ENCODE measurements at regions not wholly inside any gene's neighbourhood (a gene's known extent, or its start where the extent isn't known, plus 50 kb on each side); places are given as distances from the start of the nearest gene placed in this dataset.

- TF ChIP-seq, protein P1, sequence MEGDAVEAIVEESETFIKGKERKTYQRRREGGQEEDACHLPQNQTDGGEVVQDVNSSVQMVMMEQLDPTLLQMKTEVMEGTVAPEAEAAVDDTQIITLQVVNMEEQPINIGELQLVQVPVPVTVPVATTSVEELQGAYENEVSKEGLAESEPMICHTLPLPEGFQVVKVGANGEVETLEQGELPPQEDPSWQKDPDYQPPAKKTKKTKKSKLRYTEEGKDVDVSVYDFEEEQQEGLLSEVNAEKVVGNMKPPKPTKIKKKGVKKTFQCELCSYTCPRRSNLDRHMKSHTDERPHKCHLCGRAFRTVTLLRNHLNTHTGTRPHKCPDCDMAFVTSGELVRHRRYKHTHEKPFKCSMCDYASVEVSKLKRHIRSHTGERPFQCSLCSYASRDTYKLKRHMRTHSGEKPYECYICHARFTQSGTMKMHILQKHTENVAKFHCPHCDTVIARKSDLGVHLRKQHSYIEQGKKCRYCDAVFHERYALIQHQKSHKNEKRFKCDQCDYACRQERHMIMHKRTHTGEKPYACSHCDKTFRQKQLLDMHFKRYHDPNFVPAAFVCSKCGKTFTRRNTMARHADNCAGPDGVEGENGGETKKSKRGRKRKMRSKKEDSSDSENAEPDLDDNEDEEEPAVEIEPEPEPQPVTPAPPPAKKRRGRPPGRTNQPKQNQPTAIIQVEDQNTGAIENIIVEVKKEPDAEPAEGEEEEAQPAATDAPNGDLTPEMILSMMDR (IDR thresholded peaks at IDR 0.05), result no peak
- no peak for TF ChIP-seq EP300 (IDR thresholded peaks at IDR 0.05)
Observed at GRCh38 chr15:53390549-53390948, 368.9 kb downstream of the WDR72 start.

Measured in esophagus muscularis mucosa (tissue), 3 donors.